Endothelial cell of umbilical vein (primary cell): ENCODE measurements at regions not wholly inside any gene's neighbourhood (a gene's known extent, or its start where the extent isn't known, plus 50 kb on each side); places are given as distances from the start of the nearest gene placed in this dataset.

Experiments
- BruUV-seq: library from RNA; stranded (reverse); fragments of 400-500 nt; replicated peaks from 2 replicates; lab custom pipeline; 2021; lab: Mats Ljungman, UMichigan
- CTCF ChIA-PET: fragments of 300-600, 350-600 bp; sonication (Branson Sonifier 250); formaldehyde crosslinking; loops from one replicate; lab custom pipeline; 2021; ENCODE audit warnings: antibody characterized with exemption, inconsistent platforms; lab: Charles Lee
- POLR2A ChIA-PET: fragments of 300-600, 350-600 bp; sonication (Branson Sonifier 250); formaldehyde crosslinking; loops from one replicate; lab custom pipeline; 2021; ENCODE audit warnings: antibody characterized with exemption, inconsistent platforms; lab: Charles Lee
- DNase-seq: peaks from one replicate; pipeline ENCODE4 v3.0.0-alpha.2; 2011; ENCODE audit warnings: low read depth, low spot score
- FAIRE-seq: peaks from 2 replicates; lab custom pipeline; 2011; peaks lifted over from hg19 to GRCh38; lab: Jason Lieb, UNC
- H2AFZ ChIP-seq: 2 replicates; pipeline ENCODE4 v1.6.0; 2012; ENCODE audit warnings: low read depth, low read length, control low read depth, inconsistent platforms
- H3K27ac ChIP-seq: 2 replicates; pipeline ENCODE4 v1.5.1; 2011; ENCODE audit warnings: low read depth, mild to moderate bottlenecking, control low read depth, low read length, moderate library complexity; ENCODE audit not compliant: insufficient read depth
- H3K27me3 ChIP-seq, 2 experiments: 2 replicates each; pipeline versions ENCODE4 v1.6.0 to v1.6.1; 2011; ENCODE audit warnings: low read length in 2 of 2, mixed read lengths in 1 of 2; ENCODE audit not compliant: control insufficient read depth in 2 of 2, insufficient read depth in 2 of 2
- H3K36me3 ChIP-seq, 2 experiments: 2 replicates in 1 of 2; 3 replicates in 1 of 2; pipeline ENCODE4 v1.5.1; 2011; ENCODE audit warnings: low read length in 2 of 2, mild to moderate bottlenecking in 1 of 2, moderate library complexity in 1 of 2; ENCODE audit not compliant: control insufficient read depth in 2 of 2, insufficient read depth in 2 of 2; ENCODE audit errors: extremely low read depth in 1 of 2
- H3K4me1 ChIP-seq: 3 replicates; pipeline ENCODE4 v1.5.1; 2011; ENCODE audit warnings: mild to moderate bottlenecking, low read length; ENCODE audit not compliant: control insufficient read depth, insufficient read depth; ENCODE audit errors: extremely low read depth
- H3K4me2 ChIP-seq: 2 replicates; pipeline ENCODE4 v1.6.1; 2011; ENCODE audit warnings: low read length, control low read depth, mixed read lengths; ENCODE audit not compliant: insufficient read depth
- H3K4me3 ChIP-seq, 3 experiments: fragments of 200-600 bp in 1 of 3; sonication (generic), shearing (Covaris generic) in 1 of 3; replicated peaks in 1 of 3; 2 replicates each; pipeline ENCODE4 v1.5.1; 2011 to 2016; ENCODE audit warnings: control low read depth in 3 of 3, low read length in 3 of 3, mild to moderate bottlenecking in 2 of 3, inconsistent platforms in 1 of 3, low read depth in 1 of 3, moderate library complexity in 1 of 3; ENCODE audit not compliant: insufficient read depth in 1 of 3
- H3K79me2 ChIP-seq: 2 replicates; pipeline ENCODE4 v1.6.0; 2012; ENCODE audit warnings: low read length, inconsistent platforms; ENCODE audit not compliant: control insufficient read depth, insufficient read depth
- H3K9ac ChIP-seq: replicated peaks from 2 replicates; pipeline ENCODE3; 2011; ENCODE audit warnings: low read length, control low read depth; ENCODE audit not compliant: insufficient read depth; ENCODE audit errors: extremely low read depth
- H3K9me1 ChIP-seq: replicated peaks from 3 replicates; pipeline ENCODE4 v1.6.0; 2011; ENCODE audit warnings: mild to moderate bottlenecking, low read length; ENCODE audit not compliant: control insufficient read depth, insufficient read depth; ENCODE audit errors: extremely low read depth
- H3K9me3 ChIP-seq: replicated peaks from 2 replicates; pipeline ENCODE4 v1.5.1; 2012; ENCODE audit warnings: low read length, inconsistent platforms; ENCODE audit not compliant: control insufficient read depth, insufficient read depth
- H4K20me1 ChIP-seq: replicated peaks from 2 replicates; pipeline ENCODE3; 2011; ENCODE audit warnings: mild to moderate bottlenecking, low read length; ENCODE audit not compliant: control insufficient read depth, insufficient read depth; ENCODE audit errors: extremely low read depth
- EZH2 ChIP-seq: IDR thresholded peaks from 2 replicates; pipeline ENCODE4 v1.6.1; 2012; ENCODE audit warnings: borderline replicate concordance, low read depth, mild to moderate bottlenecking, moderate library complexity, low read length, inconsistent platforms; ENCODE audit not compliant: severe bottlenecking
- FOS ChIP-seq: IDR thresholded peaks from 2 replicates; pipeline ENCODE4 v1.6.1; 2011; ENCODE audit warnings: mild to moderate bottlenecking, low read length, moderate library complexity, borderline replicate concordance; ENCODE audit not compliant: insufficient read depth
- GATA2 ChIP-seq: IDR thresholded peaks from 2 replicates; pipeline ENCODE4 v1.7.0; 2011; ENCODE audit warnings: low read depth, mild to moderate bottlenecking, moderate library complexity, mixed read lengths, low read length; ENCODE audit not compliant: insufficient read length, insufficient read depth
- JUN ChIP-seq: IDR thresholded peaks from 2 replicates; pipeline ENCODE4 v1.6.1; 2011; ENCODE audit warnings: borderline replicate concordance, low read depth; ENCODE audit not compliant: insufficient read length, insufficient read depth
- MYC ChIP-seq: IDR thresholded peaks from one replicate; pipeline ENCODE4 v1.6.1; 2011; ENCODE audit warnings: mild to moderate bottlenecking, low read depth, low read length
- POLR2A ChIP-seq: IDR thresholded peaks from 2 replicates; pipeline ENCODE4 v1.6.1; 2012; ENCODE audit warnings: low read depth, mild to moderate bottlenecking, control low read depth, low read length
- POLR2AphosphoS5 ChIP-seq: IDR thresholded peaks from 2 replicates; pipeline ENCODE4 v1.6.1; 2012; ENCODE audit warnings: low read depth, mild to moderate bottlenecking, control low read depth, low read length, moderate library complexity; ENCODE audit not compliant: insufficient read depth
- dilution Hi-C: fragments of 300-500 bp; cut with MboI; formaldehyde crosslinking; loops from one replicate; pipeline ENCODE4 v1.15.0; 2019; ENCODE audit warnings: low sequenced_read_pairs; ENCODE audit not compliant: extremely low pct_ligation_motif_present
- intact Hi-C: fragments of 100-400 bp; cut with micrococcal nuclease; formaldehyde crosslinking; loops from one replicate; pipeline ENCODE4 v1.10.0; 2022
- TF ChIP-seq, protein P1 (sequence below), 2 donors: IDR thresholded peaks; 1 replicate in 1 of 2; 2 replicates in 1 of 2; pipeline ENCODE4 v1.5.1; 2011; ENCODE audit warnings: low read length in 2 of 2, mild to moderate bottlenecking in 2 of 2, moderate library complexity in 2 of 2, control low read depth in 1 of 2, inconsistent platforms in 1 of 2, low read depth in 1 of 2; ENCODE audit not compliant: insufficient read depth in 1 of 2; ENCODE audit errors: extremely low read depth in 1 of 2
- TF ChIP-seq, protein P2 (sequence below): IDR thresholded peaks from 2 replicates; pipeline ENCODE4 v1.6.1; 2011; ENCODE audit not compliant: insufficient read depth, insufficient read length

DNA sequence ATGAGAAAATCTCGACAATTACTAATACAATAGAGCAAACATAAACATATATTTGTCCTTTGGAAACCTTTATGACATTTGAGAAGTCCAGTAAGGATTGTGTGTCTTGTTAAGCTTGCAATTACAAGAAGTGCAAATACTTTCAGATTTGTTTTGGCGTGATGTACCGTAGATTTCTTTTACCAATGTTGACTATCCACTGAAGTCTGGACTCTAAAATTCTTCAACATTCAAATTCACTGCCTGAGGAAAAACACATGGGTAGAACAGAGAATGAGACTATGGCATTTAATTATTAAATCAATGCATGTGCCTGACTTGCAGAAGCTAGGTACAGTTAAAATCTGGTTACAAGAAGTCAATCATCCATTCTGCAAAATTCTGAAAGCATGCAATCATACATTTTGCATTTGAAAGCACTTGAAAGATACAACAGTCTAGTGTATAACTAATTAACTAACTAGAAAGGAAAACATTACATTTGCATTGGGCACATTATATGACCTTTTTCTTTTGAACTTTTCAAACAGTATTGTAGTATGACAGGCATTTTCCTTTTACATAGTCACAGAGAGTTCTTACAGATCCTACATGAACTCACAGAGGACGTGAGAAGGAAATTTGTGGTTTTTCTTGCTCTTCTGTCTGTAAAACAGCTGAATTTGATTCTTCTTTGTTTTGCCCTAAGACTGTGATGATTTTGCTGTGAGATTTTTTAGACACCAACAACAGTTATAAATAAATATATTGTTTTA lies 511.1 kb upstream of the ADGRL4 start:
- dilution Hi-C loops: no loop called here
- POLR2A ChIA-PET: no interaction called here
- FAIRE-seq: no peak

More for the DNA sequence above, 511.1 kb upstream of the ADGRL4 start:
- DNase-seq: no peak
- Histone ChIP-seq H3K9ac (no peak overlapping the region), H3K79me2 (no peaks in the 10 kb centered on the region), H3K27ac (no peak overlapping the region), H3K9me3 (no peaks in the 10 kb centered on the region), H3K4me2 (no peak overlapping the region), H3K4me1 (no peaks in the 10 kb centered on the region), H3K9me1 (no peaks in the 10 kb centered on the region), H3K4me3 (no peak overlapping the region), H2AFZ (no peak overlapping the region), H4K20me1 (no peaks in the 10 kb centered on the region), H3K36me3 (no peaks in the 10 kb centered on the region), H3K27me3 (no peaks in the 10 kb centered on the region)
- no TSS peak for BruUV-seq
- intact Hi-C loops: no loop called here
- no peak for TF ChIP-seq JUN
- TF ChIP-seq, protein P1, sequence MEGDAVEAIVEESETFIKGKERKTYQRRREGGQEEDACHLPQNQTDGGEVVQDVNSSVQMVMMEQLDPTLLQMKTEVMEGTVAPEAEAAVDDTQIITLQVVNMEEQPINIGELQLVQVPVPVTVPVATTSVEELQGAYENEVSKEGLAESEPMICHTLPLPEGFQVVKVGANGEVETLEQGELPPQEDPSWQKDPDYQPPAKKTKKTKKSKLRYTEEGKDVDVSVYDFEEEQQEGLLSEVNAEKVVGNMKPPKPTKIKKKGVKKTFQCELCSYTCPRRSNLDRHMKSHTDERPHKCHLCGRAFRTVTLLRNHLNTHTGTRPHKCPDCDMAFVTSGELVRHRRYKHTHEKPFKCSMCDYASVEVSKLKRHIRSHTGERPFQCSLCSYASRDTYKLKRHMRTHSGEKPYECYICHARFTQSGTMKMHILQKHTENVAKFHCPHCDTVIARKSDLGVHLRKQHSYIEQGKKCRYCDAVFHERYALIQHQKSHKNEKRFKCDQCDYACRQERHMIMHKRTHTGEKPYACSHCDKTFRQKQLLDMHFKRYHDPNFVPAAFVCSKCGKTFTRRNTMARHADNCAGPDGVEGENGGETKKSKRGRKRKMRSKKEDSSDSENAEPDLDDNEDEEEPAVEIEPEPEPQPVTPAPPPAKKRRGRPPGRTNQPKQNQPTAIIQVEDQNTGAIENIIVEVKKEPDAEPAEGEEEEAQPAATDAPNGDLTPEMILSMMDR (IDR thresholded peaks at IDR 0.05; ENCODE audit: extremely low read depth in 1 of 2, insufficient read depth in 1 of 2, low read depth in 1 of 2, low read length in 2 of 2): no peak
- no peak for TF ChIP-seq POLR2AphosphoS5
- TF ChIP-seq MYC: no peak
- no peak for TF ChIP-seq GATA2
- no peak for TF ChIP-seq FOS
- TF ChIP-seq POLR2A: no peak
- TF ChIP-seq, protein P2, sequence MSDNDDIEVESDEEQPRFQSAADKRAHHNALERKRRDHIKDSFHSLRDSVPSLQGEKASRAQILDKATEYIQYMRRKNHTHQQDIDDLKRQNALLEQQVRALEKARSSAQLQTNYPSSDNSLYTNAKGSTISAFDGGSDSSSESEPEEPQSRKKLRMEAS: no peak
- TF ChIP-seq EZH2: no peak
- CTCF ChIA-PET: interaction anchor here (0.9 to 1.1 kb wide), 3 partner anchors 9 to 17 kb away, joined by 3 read pairs; no protein-coding TSS in a partner anchor
